Liver (tissue), 8 donors: ENCODE measurements at regions not wholly inside any gene's neighbourhood (a gene's known extent, or its start where the extent isn't known, plus 50 kb on each side); places are given as distances from the start of the nearest gene placed in this dataset.
A peak's percentile ranks its signal among the peaks of the same experiment; 100 is the strongest.

Experiments
- DNase-seq: peaks from one replicate; pipeline ENCODE4 v3.0.0-alpha.2; 2017; ENCODE audit warnings: low spot score
- H3K27ac ChIP-seq, 2 donors: one replicate each; pipeline ENCODE4 v1.7.0; 2013; ENCODE audit warnings: inconsistent platforms in 2 of 2, low read length in 2 of 2, control low read depth in 1 of 2, low read depth in 1 of 2, mild to moderate bottlenecking in 1 of 2
- H3K27me3 ChIP-seq, 4 donors: one replicate each; pipeline versions ENCODE4 v1.6.1 to v1.7.0; 2013; ENCODE audit warnings: low read length in 3 of 4, inconsistent platforms in 1 of 4, mild to moderate bottlenecking in 1 of 4, moderate library complexity in 1 of 4; ENCODE audit not compliant: control insufficient read depth in 4 of 4, insufficient read depth in 4 of 4
- H3K36me3 ChIP-seq, 4 donors: one replicate each; pipeline versions ENCODE4 v1.6.1 to v1.7.0; 2013; ENCODE audit warnings: low read length in 3 of 4, mild to moderate bottlenecking in 3 of 4, low read depth in 1 of 4, moderate library complexity in 1 of 4; ENCODE audit not compliant: control insufficient read depth in 4 of 4, insufficient read depth in 3 of 4
- H3K4me1 ChIP-seq, 4 donors: one replicate each; pipeline versions ENCODE4 v1.6.1 to v1.7.0; 2013; ENCODE audit warnings: low read length in 3 of 4, mild to moderate bottlenecking in 3 of 4, moderate library complexity in 1 of 4; ENCODE audit not compliant: control insufficient read depth in 4 of 4, insufficient read depth in 4 of 4
- H3K4me3 ChIP-seq, 3 donors: one replicate each; pipeline versions ENCODE4 v1.6.1 to v1.7.0; 2013; ENCODE audit warnings: low read length in 3 of 3, control low read depth in 1 of 3, low read depth in 1 of 3, mild to moderate bottlenecking in 1 of 3
- H3K9ac ChIP-seq, 2 donors: one replicate each; pipeline ENCODE4 v1.7.0; 2013; ENCODE audit warnings: low read length in 2 of 2, mild to moderate bottlenecking in 2 of 2, moderate library complexity in 2 of 2, control low read depth in 1 of 2, low read depth in 1 of 2
- H3K9me3 ChIP-seq, 4 donors: one replicate each; pipeline versions ENCODE4 v1.6.1 to v1.7.0; 2013; ENCODE audit warnings: low read length in 3 of 4; ENCODE audit not compliant: control insufficient read depth in 4 of 4
- ATF3 ChIP-seq: IDR thresholded peaks from 2 replicates; pipeline ENCODE4 v1.6.1; 2016; ENCODE audit warnings: antibody characterized with exemption
- CTCF ChIP-seq: fragments of 150-350 bp; IDR thresholded peaks from 2 replicates; pipeline ENCODE4 v1.5.1; 2017; ENCODE audit warnings: improper control_type of control experiment, low read depth, low read length; ENCODE audit not compliant: missing input control
- EGR1 ChIP-seq, 2 donors: IDR thresholded peaks; 2 replicates each; pipeline ENCODE4 v1.6.1; 2016 to 2018; ENCODE audit warnings: antibody characterized with exemption in 2 of 2, low read depth in 2 of 2
- FOXA1 ChIP-seq: IDR thresholded peaks from 2 replicates; pipeline ENCODE4 v1.6.1; 2016; ENCODE audit warnings: antibody characterized with exemption
- FOXA2 ChIP-seq: IDR thresholded peaks from 2 replicates; pipeline ENCODE4 v1.6.1; 2016; ENCODE audit warnings: antibody characterized with exemption
- GABPA ChIP-seq, 2 donors: IDR thresholded peaks in 1 of 2; conservative IDR thresholded peaks in 1 of 2; 2 replicates each; pipeline ENCODE4 v1.6.1; 2016; ENCODE audit warnings: antibody characterized with exemption in 2 of 2, mild to moderate bottlenecking in 1 of 2, moderate library complexity in 1 of 2
- HNF4A ChIP-seq, 2 donors: conservative IDR thresholded peaks; 2 replicates each; pipeline ENCODE4 v1.6.1; 2016; ENCODE audit warnings: antibody characterized with exemption in 2 of 2, mild to moderate bottlenecking in 2 of 2
- HNF4G ChIP-seq: IDR thresholded peaks from 2 replicates; pipeline ENCODE4 v1.6.1; 2016; ENCODE audit warnings: antibody characterized with exemption
- JUND ChIP-seq, 2 donors: IDR thresholded peaks; 2 replicates each; pipeline ENCODE4 v1.6.1; 2016; ENCODE audit warnings: antibody characterized with exemption in 2 of 2
- MAX ChIP-seq: IDR thresholded peaks from 2 replicates; pipeline ENCODE4 v1.6.1; 2016; ENCODE audit warnings: antibody characterized with exemption
- NR2F2 ChIP-seq: IDR thresholded peaks from 2 replicates; pipeline ENCODE4 v1.6.1; 2016; ENCODE audit warnings: antibody characterized with exemption
- RAD21 ChIP-seq, 2 donors: IDR thresholded peaks; 2 replicates each; pipeline ENCODE4 v1.6.1; 2016; ENCODE audit warnings: antibody characterized with exemption in 2 of 2, mild to moderate bottlenecking in 2 of 2
- REST ChIP-seq: IDR thresholded peaks from 2 replicates; pipeline ENCODE4 v1.6.1; 2016; ENCODE audit warnings: antibody characterized with exemption, mild to moderate bottlenecking
- RXRA ChIP-seq, 2 donors: IDR thresholded peaks; 2 replicates each; pipeline ENCODE4 v1.6.1; 2017 to 2018; ENCODE audit warnings: antibody characterized with exemption in 2 of 2, mild to moderate bottlenecking in 1 of 2
- SP1 ChIP-seq: IDR thresholded peaks from 2 replicates; pipeline ENCODE4 v1.6.1; 2018; ENCODE audit warnings: antibody characterized with exemption, mild to moderate bottlenecking
- TAF1 ChIP-seq: conservative IDR thresholded peaks from 2 replicates; pipeline ENCODE4 v1.6.1; 2016; ENCODE audit warnings: antibody characterized with exemption, mild to moderate bottlenecking
- YY1 ChIP-seq: IDR thresholded peaks from 2 replicates; pipeline ENCODE4 v1.6.1; 2016; ENCODE audit warnings: antibody characterized with exemption, mild to moderate bottlenecking
- ZBTB33 ChIP-seq: IDR thresholded peaks from 2 replicates; pipeline ENCODE4 v1.6.1; 2016; ENCODE audit warnings: antibody characterized with exemption
- WGBS: extraction: QIAGEN DNeasy Blood & Tissue Kit; methylation state at CpG from one replicate; pipeline ENCODE4 v1.1.7; 2013; 5-methylcytosine and 5-hydroxymethylcytosine counted together
- donor health status: healthy.
- donor health status: healthy.
- donor health status: healthy.
- donor health status: healthy.
- donor health status: healthy.

- Histone ChIP-seq H3K27me3 (no peaks in the 10 kb centered on the region), H3K27ac (no peak overlapping the region), H3K4me1 (peaks cover 0 to 9% (median 5%) of the 10 kb centered on the region in 4 donors), H3K4me3 (no peak overlapping the region), H3K9me3 (peaks cover 0 to 5% (median 0%) of the 10 kb centered on the region in 4 donors), H3K36me3 (no peaks in the 10 kb centered on the region), H3K9ac (no peak overlapping the region)
- DNase-seq: no peak
- TF ChIP-seq HNF4A (conservative IDR thresholded peaks at IDR 0.05): peak; percentile 80 to 81
- peak; percentile 25 for TF ChIP-seq MAX
- TF ChIP-seq TAF1: no peak
- no peak for TF ChIP-seq FOXA2
- peak; percentile 22 to 48 for TF ChIP-seq RAD21 (IDR thresholded peaks at IDR 0.05)
- TF ChIP-seq REST: peak; percentile 31
- TF ChIP-seq GABPA (IDR thresholded peaks at IDR 0.05 in 1 of 2, conservative IDR thresholded peaks at IDR 0.05 in 1 of 2): no peak
- no peak for TF ChIP-seq ZBTB33
- TF ChIP-seq FOXA1: no peak
- no peak for TF ChIP-seq EGR1 (IDR thresholded peaks at IDR 0.05; ENCODE audit: low read depth in 2 of 2)
- TF ChIP-seq CTCF: no peak
- no peak for TF ChIP-seq HNF4G
- peak; percentile 61 for TF ChIP-seq SP1
- TF ChIP-seq ATF3: no peak
- TF ChIP-seq RXRA (IDR thresholded peaks at IDR 0.05): peak; percentile 81 to 93
- TF ChIP-seq JUND (IDR thresholded peaks at IDR 0.05): peak in 1 of 2 donors; percentile 66
- peak; percentile 82 for TF ChIP-seq YY1
- TF ChIP-seq NR2F2: no peak
- 56% methylated on average over 13 of the region's 13 CpGs for WGBS
Measured at GRCh38 chr2:111715987-111716904, 167.7 kb downstream of the ANAPC1 start.
